ENCODE measurements at regions not wholly inside any gene's neighbourhood (a gene's known extent, or its start where the extent isn't known, plus 50 kb on each side); places are given as distances from the start of the nearest gene placed in this dataset.

DNA sequence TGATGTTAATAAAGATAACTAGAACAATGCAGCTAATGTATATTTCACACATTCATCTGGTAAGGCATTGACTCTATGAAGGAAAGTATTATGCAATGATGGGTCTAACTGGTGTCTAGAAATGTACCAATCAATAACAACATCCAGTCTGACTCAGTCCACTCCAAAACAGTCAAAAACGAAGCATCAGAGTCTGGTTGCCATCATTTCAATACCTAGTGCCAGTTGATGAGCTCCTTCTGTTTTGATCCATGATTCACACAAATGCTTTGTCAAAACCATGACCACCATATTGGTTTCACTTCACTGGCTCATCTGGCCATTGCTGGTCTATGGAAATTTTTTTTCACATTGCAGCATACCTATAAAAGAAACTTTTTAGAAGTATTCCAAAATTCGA, 747.2 kb upstream of the TMEM132C start:
- TF ChIP-seq CTCF (IDR thresholded peaks at IDR 0.05), result no peak
- TF ChIP-seq ELF4 (CRISPR knock-in tag; IDR thresholded peaks at IDR 0.05; ENCODE audit: low read depth), result no peak
- TF ChIP-seq FOXP1 (CRISPR knock-in tag; IDR thresholded peaks at IDR 0.05; ENCODE audit: borderline replicate concordance), result no peak
- TF ChIP-seq, protein P1, sequence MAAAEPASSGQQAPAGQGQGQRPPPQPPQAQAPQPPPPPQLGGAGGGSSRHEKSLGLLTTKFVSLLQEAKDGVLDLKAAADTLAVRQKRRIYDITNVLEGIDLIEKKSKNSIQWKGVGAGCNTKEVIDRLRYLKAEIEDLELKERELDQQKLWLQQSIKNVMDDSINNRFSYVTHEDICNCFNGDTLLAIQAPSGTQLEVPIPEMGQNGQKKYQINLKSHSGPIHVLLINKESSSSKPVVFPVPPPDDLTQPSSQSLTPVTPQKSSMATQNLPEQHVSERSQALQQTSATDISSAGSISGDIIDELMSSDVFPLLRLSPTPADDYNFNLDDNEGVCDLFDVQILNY (CRISPR knock-in tag; IDR thresholded peaks at IDR 0.05), result no peak
- TF ChIP-seq ATF2 (CRISPR knock-in tag; IDR thresholded peaks at IDR 0.05; ENCODE audit: borderline replicate concordance, low read depth), result no peak
- no peak for TF ChIP-seq GABPB1 (CRISPR knock-in tag; IDR thresholded peaks at IDR 0.05)
- no peak for TF ChIP-seq ZNF138 (CRISPR knock-in tag; conservative IDR thresholded peaks at IDR 0.05)
- no peak for TF ChIP-seq IRF2 (CRISPR knock-in tag; IDR thresholded peaks at IDR 0.05; ENCODE audit: borderline replicate concordance, low read depth)
- no peak for TF ChIP-seq ZNF219 (CRISPR knock-in tag; IDR thresholded peaks at IDR 0.05; ENCODE audit: borderline replicate concordance)
